T-helper 1 cell treated with Interleukin-12 subunit alpha and Interleukin-12 subunit beta and Interleukin-4 antibody, amounts not matched to agents 30 μg/mL and 1 μg/mL, for 36 hours (primary cell): ENCODE measurements at regions not wholly inside any gene's neighbourhood (a gene's known extent, or its start where the extent isn't known, plus 50 kb on each side); places are given as distances from the start of the nearest gene placed in this dataset.

Source experiments
- H3K27ac Mint-ChIP-seq: one replicate; pipeline ENCODE4 v1.8.0; 2021; ENCODE audit warnings: mild to moderate bottlenecking, mixed read lengths
- H3K27me3 Mint-ChIP-seq: one replicate; pipeline ENCODE4 v1.8.0; 2021; ENCODE audit warnings: low read depth, mixed read lengths
- H3K36me3 Mint-ChIP-seq: one replicate; pipeline ENCODE4 v1.8.0; 2021; ENCODE audit warnings: low read depth, mixed read lengths
- H3K4me1 Mint-ChIP-seq: one replicate; pipeline ENCODE4 v1.8.0; 2021; ENCODE audit warnings: low read depth, mixed read lengths
- H3K4me3 Mint-ChIP-seq: one replicate; pipeline ENCODE4 v1.8.0; 2021; ENCODE audit warnings: mild to moderate bottlenecking, moderate library complexity, mixed read lengths
- H3K9me3 Mint-ChIP-seq: one replicate; pipeline ENCODE4 v1.8.0; 2021; ENCODE audit warnings: mixed read lengths

- no peak overlapping the region for H3K27ac Mint-ChIP-seq
- peaks cover 27% of the 10 kb centered on the region for H3K9me3 Mint-ChIP-seq
- H3K36me3 Mint-ChIP-seq, result peaks cover 4% of the 10 kb centered on the region
- H3K27me3 Mint-ChIP-seq, result no peaks in the 10 kb centered on the region
- H3K4me3 Mint-ChIP-seq, result no peak overlapping the region
- no peaks in the 10 kb centered on the region for H3K4me1 Mint-ChIP-seq
Observed at GRCh38 chr21:35254006-35254764, 205.1 kb upstream of the RUNX1 start.

- no peaks in the 10 kb centered on the region for H3K27me3 Mint-ChIP-seq
- peaks cover 4% of the 10 kb centered on the region for H3K36me3 Mint-ChIP-seq
- no peak overlapping the region for H3K27ac Mint-ChIP-seq
- peaks cover 36% of the 10 kb centered on the region for H3K9me3 Mint-ChIP-seq
- no peaks in the 10 kb centered on the region for H3K4me1 Mint-ChIP-seq
- H3K4me3 Mint-ChIP-seq, result no peak overlapping the region
Observed at GRCh38 chr21:35252831-35253230, 203.7 kb upstream of the RUNX1 start.

GRCh38 chr21:35249636-35250035, 200.5 kb upstream of the RUNX1 start:
- Mint-ChIP-seq H3K9me3 (peaks cover 28% of the 10 kb centered on the region), H3K27ac (no peak overlapping the region), H3K27me3 (peaks cover 4% of the 10 kb centered on the region), H3K4me1 (no peaks in the 10 kb centered on the region), H3K36me3 (peaks cover 4% of the 10 kb centered on the region), H3K4me3 (no peak overlapping the region)

- H3K4me3 Mint-ChIP-seq, result no peak overlapping the region
Observed at GRCh38 chr21:35245879-35246278, 196.8 kb upstream of the RUNX1 start.

GRCh38 chr21:35244514-35244913, 195.4 kb upstream of the RUNX1 start:
- peaks cover 10% of the 10 kb centered on the region for H3K27me3 Mint-ChIP-seq
- no peak overlapping the region for H3K27ac Mint-ChIP-seq
- H3K9me3 Mint-ChIP-seq, result peaks cover 9% of the 10 kb centered on the region
- no peak overlapping the region for H3K4me3 Mint-ChIP-seq
- no peaks in the 10 kb centered on the region for H3K4me1 Mint-ChIP-seq
- no peaks in the 10 kb centered on the region for H3K36me3 Mint-ChIP-seq

More at GRCh38 chr21:35245879-35246278, 196.8 kb upstream of the RUNX1 start:
- peaks cover 4% of the 10 kb centered on the region for H3K36me3 Mint-ChIP-seq
- peaks cover 10% of the 10 kb centered on the region for H3K27me3 Mint-ChIP-seq
- no peak overlapping the region for H3K27ac Mint-ChIP-seq
- peaks cover 19% of the 10 kb centered on the region for H3K9me3 Mint-ChIP-seq
- no peaks in the 10 kb centered on the region for H3K4me1 Mint-ChIP-seq

- peaks cover 2% of the 10 kb centered on the region for H3K4me1 Mint-ChIP-seq
- no peaks in the 10 kb centered on the region for H3K36me3 Mint-ChIP-seq
- H3K27me3 Mint-ChIP-seq, result peaks cover 10% of the 10 kb centered on the region
- no peak overlapping the region for H3K4me3 Mint-ChIP-seq
- H3K27ac Mint-ChIP-seq, result no peak overlapping the region
- H3K9me3 Mint-ChIP-seq, result peaks cover 5% of the 10 kb centered on the region
Observed at GRCh38 chr21:35243171-35243570, 194.1 kb upstream of the RUNX1 start.

GRCh38 chr21:35239811-35240219, 190.7 kb upstream of the RUNX1 start:
- Mint-ChIP-seq H3K36me3 (peaks cover 14% of the 10 kb centered on the region), H3K4me3 (no peak overlapping the region), H3K27me3 (peaks cover 6% of the 10 kb centered on the region), H3K9me3 (peaks cover 31% of the 10 kb centered on the region), H3K4me1 (peaks cover 21% of the 10 kb centered on the region), H3K27ac (no peak overlapping the region)

- Mint-ChIP-seq H3K27me3 (peaks cover 6% of the 10 kb centered on the region), H3K36me3 (peaks cover 14% of the 10 kb centered on the region), H3K27ac (no peak overlapping the region), H3K9me3 (peaks cover 31% of the 10 kb centered on the region), H3K4me1 (peaks cover 24% of the 10 kb centered on the region), H3K4me3 (no peak overlapping the region)
Observed at GRCh38 chr21:35238119-35238518, 189.0 kb upstream of the RUNX1 start.

GRCh38 chr21:35237287-35237686, 188.2 kb upstream of the RUNX1 start:
- Mint-ChIP-seq H3K4me1 (peaks cover 24% of the 10 kb centered on the region), H3K9me3 (peaks cover 31% of the 10 kb centered on the region), H3K27ac (no peak overlapping the region), H3K4me3 (no peak overlapping the region), H3K27me3 (peaks cover 6% of the 10 kb centered on the region), H3K36me3 (peaks cover 14% of the 10 kb centered on the region)

GRCh38 chr21:35236090-35236489, 187.0 kb upstream of the RUNX1 start:
- peaks cover 24% of the 10 kb centered on the region for H3K4me1 Mint-ChIP-seq
- no peak overlapping the region for H3K27ac Mint-ChIP-seq
- H3K4me3 Mint-ChIP-seq, result no peak overlapping the region

GRCh38 chr21:35234725-35235124, 185.6 kb upstream of the RUNX1 start:
- Mint-ChIP-seq H3K36me3 (peaks cover 14% of the 10 kb centered on the region), H3K27me3 (no peaks in the 10 kb centered on the region), H3K4me1 (peaks cover 29% of the 10 kb centered on the region), H3K4me3 (no peak overlapping the region), H3K27ac (no peak overlapping the region), H3K9me3 (peaks cover 31% of the 10 kb centered on the region)

More at GRCh38 chr21:35236090-35236489, 187.0 kb upstream of the RUNX1 start:
- Mint-ChIP-seq H3K27me3 (no peaks in the 10 kb centered on the region), H3K36me3 (peaks cover 14% of the 10 kb centered on the region), H3K9me3 (peaks cover 31% of the 10 kb centered on the region)

GRCh38 chr21:35233756-35234155, 184.7 kb upstream of the RUNX1 start:
- Mint-ChIP-seq H3K27ac (no peak overlapping the region), H3K4me3 (no peak overlapping the region), H3K4me1 (peaks cover 29% of the 10 kb centered on the region), H3K36me3 (peaks cover 14% of the 10 kb centered on the region), H3K27me3 (no peaks in the 10 kb centered on the region), H3K9me3 (peaks cover 31% of the 10 kb centered on the region)

- Mint-ChIP-seq H3K27ac (no peak overlapping the region), H3K27me3 (peaks cover 3% of the 10 kb centered on the region), H3K9me3 (peaks cover 23% of the 10 kb centered on the region), H3K4me3 (no peak overlapping the region), H3K4me1 (peaks cover 26% of the 10 kb centered on the region), H3K36me3 (peaks cover 13% of the 10 kb centered on the region)
Observed at GRCh38 chr21:35232545-35233176, 183.6 kb upstream of the RUNX1 start.

GRCh38 chr21:35231090-35231489, 182.0 kb upstream of the RUNX1 start:
- Mint-ChIP-seq H3K27ac (no peak overlapping the region), H3K27me3 (peaks cover 7% of the 10 kb centered on the region), H3K9me3 (peaks cover 9% of the 10 kb centered on the region), H3K36me3 (peaks cover 3% of the 10 kb centered on the region), H3K4me3 (no peak overlapping the region), H3K4me1 (peaks cover 29% of the 10 kb centered on the region)

- Mint-ChIP-seq H3K27ac (no peak overlapping the region), H3K36me3 (peaks cover 2% of the 10 kb centered on the region), H3K4me3 (no peak overlapping the region), H3K27me3 (peaks cover 17% of the 10 kb centered on the region), H3K9me3 (no peaks in the 10 kb centered on the region), H3K4me1 (peaks cover 23% of the 10 kb centered on the region)
Observed at GRCh38 chr21:35229290-35229689, 180.2 kb upstream of the RUNX1 start.
